ENCODE measurements at regions not wholly inside any gene's neighbourhood (a gene's known extent, or its start where the extent isn't known, plus 50 kb on each side); places are given as distances from the start of the nearest gene placed in this dataset.
A peak's percentile ranks its signal among the peaks of the same experiment; 100 is the strongest.

DNA sequence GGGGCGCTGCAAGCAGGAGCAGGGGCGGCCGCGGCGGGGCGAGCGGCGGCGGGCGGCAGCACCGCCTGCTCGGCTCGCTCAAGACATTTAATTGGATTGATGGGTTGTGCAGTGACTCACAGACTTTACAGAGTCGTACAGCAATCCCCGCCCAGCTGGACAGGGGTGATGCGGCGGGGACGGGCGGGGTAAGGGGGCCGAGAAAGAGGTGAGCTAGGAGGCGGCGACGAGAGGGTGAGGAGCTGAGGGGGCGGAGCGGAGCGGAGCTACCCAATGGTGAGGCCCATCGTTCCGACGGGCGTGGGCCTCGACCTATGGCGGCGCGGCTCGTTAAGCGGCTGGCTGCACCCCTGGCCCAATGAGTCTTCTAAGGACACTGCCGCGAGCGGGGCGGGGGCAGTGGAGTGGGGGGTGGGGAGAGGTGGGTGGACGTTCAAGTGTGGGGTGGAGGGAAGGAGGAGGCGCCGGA lies 97.1 kb upstream of the SERTAD2 start:
- TF ChIP-seq YY1 (IDR thresholded peaks at IDR 0.05) = peak; percentile 1
- TF ChIP-seq, protein P1, sequence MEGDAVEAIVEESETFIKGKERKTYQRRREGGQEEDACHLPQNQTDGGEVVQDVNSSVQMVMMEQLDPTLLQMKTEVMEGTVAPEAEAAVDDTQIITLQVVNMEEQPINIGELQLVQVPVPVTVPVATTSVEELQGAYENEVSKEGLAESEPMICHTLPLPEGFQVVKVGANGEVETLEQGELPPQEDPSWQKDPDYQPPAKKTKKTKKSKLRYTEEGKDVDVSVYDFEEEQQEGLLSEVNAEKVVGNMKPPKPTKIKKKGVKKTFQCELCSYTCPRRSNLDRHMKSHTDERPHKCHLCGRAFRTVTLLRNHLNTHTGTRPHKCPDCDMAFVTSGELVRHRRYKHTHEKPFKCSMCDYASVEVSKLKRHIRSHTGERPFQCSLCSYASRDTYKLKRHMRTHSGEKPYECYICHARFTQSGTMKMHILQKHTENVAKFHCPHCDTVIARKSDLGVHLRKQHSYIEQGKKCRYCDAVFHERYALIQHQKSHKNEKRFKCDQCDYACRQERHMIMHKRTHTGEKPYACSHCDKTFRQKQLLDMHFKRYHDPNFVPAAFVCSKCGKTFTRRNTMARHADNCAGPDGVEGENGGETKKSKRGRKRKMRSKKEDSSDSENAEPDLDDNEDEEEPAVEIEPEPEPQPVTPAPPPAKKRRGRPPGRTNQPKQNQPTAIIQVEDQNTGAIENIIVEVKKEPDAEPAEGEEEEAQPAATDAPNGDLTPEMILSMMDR (IDR thresholded peaks at IDR 0.05; ENCODE audit: low read depth, low read length, missing input control) = no peak
- no peak for TF ChIP-seq ATF3 (IDR thresholded peaks at IDR 0.05)

Data from liver (tissue), 3 donors.